ENCODE measurements at regions not wholly inside any gene's neighbourhood (a gene's known extent, or its start where the extent isn't known, plus 50 kb on each side); places are given as distances from the start of the nearest gene placed in this dataset.

- TF ChIP-seq, protein P1, sequence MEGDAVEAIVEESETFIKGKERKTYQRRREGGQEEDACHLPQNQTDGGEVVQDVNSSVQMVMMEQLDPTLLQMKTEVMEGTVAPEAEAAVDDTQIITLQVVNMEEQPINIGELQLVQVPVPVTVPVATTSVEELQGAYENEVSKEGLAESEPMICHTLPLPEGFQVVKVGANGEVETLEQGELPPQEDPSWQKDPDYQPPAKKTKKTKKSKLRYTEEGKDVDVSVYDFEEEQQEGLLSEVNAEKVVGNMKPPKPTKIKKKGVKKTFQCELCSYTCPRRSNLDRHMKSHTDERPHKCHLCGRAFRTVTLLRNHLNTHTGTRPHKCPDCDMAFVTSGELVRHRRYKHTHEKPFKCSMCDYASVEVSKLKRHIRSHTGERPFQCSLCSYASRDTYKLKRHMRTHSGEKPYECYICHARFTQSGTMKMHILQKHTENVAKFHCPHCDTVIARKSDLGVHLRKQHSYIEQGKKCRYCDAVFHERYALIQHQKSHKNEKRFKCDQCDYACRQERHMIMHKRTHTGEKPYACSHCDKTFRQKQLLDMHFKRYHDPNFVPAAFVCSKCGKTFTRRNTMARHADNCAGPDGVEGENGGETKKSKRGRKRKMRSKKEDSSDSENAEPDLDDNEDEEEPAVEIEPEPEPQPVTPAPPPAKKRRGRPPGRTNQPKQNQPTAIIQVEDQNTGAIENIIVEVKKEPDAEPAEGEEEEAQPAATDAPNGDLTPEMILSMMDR (IDR thresholded peaks at IDR 0.05; ENCODE audit: low read depth, low read length, missing input control) = no peak
- TF ChIP-seq, protein P2, sequence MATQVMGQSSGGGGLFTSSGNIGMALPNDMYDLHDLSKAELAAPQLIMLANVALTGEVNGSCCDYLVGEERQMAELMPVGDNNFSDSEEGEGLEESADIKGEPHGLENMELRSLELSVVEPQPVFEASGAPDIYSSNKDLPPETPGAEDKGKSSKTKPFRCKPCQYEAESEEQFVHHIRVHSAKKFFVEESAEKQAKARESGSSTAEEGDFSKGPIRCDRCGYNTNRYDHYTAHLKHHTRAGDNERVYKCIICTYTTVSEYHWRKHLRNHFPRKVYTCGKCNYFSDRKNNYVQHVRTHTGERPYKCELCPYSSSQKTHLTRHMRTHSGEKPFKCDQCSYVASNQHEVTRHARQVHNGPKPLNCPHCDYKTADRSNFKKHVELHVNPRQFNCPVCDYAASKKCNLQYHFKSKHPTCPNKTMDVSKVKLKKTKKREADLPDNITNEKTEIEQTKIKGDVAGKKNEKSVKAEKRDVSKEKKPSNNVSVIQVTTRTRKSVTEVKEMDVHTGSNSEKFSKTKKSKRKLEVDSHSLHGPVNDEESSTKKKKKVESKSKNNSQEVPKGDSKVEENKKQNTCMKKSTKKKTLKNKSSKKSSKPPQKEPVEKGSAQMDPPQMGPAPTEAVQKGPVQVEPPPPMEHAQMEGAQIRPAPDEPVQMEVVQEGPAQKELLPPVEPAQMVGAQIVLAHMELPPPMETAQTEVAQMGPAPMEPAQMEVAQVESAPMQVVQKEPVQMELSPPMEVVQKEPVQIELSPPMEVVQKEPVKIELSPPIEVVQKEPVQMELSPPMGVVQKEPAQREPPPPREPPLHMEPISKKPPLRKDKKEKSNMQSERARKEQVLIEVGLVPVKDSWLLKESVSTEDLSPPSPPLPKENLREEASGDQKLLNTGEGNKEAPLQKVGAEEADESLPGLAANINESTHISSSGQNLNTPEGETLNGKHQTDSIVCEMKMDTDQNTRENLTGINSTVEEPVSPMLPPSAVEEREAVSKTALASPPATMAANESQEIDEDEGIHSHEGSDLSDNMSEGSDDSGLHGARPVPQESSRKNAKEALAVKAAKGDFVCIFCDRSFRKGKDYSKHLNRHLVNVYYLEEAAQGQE (IDR thresholded peaks at IDR 0.05) = no peak
- TF ChIP-seq YY1 (IDR thresholded peaks at IDR 0.05) = no peak
- no peak for TF ChIP-seq SP1 (IDR thresholded peaks at IDR 0.05)
- TF ChIP-seq HNF4A (conservative IDR thresholded peaks at IDR 0.05) = no peak
- TF ChIP-seq, protein P3, sequence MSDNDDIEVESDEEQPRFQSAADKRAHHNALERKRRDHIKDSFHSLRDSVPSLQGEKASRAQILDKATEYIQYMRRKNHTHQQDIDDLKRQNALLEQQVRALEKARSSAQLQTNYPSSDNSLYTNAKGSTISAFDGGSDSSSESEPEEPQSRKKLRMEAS (IDR thresholded peaks at IDR 0.05) = no peak
Observed at GRCh38 chr6:78492351-78493017, 374.9 kb upstream of the IRAK1BP1 start.
